Activated CD8-positive, alpha-beta memory T cell treated with anti-CD3 and anti-CD28 coated beads, Interleukin-2, amount 10 ng/mL, durations not matched to agents 7 days and 5 days (primary cell): ENCODE measurements at regions not wholly inside any gene's neighbourhood (a gene's known extent, or its start where the extent isn't known, plus 50 kb on each side); places are given as distances from the start of the nearest gene placed in this dataset.
"Not testable (repeated sequence)": the region's sequence is repeated elsewhere in the genome, so short reads cannot be mapped to it uniquely, and the experiment has no call there.

Experiments used
- ATAC-seq: fragments of 150-1000 bp; cut with Tn5 transposase; one replicate; pipeline ENCODE4 v1.10.0; 2021; ENCODE audit warnings: moderate library complexity
- CTCF ChIA-PET: fragments of 350-600 bp; sonication (Branson Sonifier 250); formaldehyde crosslinking; loops from one replicate; lab custom pipeline; 2021; ENCODE audit warnings: antibody characterized with exemption; lab: Charles Lee
- DNase-seq: peaks from one replicate; pipeline ENCODE4 v3.0.0-alpha.2; 2020
- H3K27ac Mint-ChIP-seq: one replicate; pipeline ENCODE4 v1.8.0; 2021; ENCODE audit warnings: mild to moderate bottlenecking, mixed read lengths
- H3K27me3 Mint-ChIP-seq: one replicate; pipeline ENCODE4 v1.8.0; 2021; ENCODE audit warnings: mixed read lengths
- H3K36me3 Mint-ChIP-seq: one replicate; pipeline ENCODE4 v1.8.0; 2021; ENCODE audit warnings: mild to moderate bottlenecking, mixed read lengths
- H3K4me1 Mint-ChIP-seq: one replicate; pipeline ENCODE4 v1.8.0; 2021; ENCODE audit warnings: mixed read lengths
- H3K4me3 Mint-ChIP-seq: one replicate; pipeline ENCODE4 v1.8.0; 2021; ENCODE audit warnings: mild to moderate bottlenecking, moderate library complexity, mixed read lengths
- H3K9me3 Mint-ChIP-seq: one replicate; pipeline ENCODE4 v1.8.0; 2022; ENCODE audit warnings: low read depth, mixed read lengths

DNA sequence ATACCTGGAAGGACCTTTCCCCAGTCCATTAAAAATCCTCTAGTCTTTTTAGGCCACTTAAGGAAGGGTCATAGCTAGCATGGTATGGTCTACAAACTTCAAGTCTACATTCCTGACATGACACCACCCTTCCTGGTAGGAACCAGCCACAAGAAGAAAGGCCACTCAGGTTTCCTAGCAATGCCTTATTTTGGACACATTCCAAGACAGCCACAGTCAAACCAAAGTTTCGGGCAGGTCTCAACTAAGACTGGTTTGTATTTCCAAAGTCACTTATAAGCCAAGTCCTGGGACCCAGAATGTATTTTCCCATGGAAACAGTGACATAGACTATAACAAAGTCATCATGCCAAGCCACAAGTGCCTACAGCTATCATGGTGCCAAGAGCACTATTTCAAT, 50.6 kb upstream of the SLC44A3 start:
- CTCF ChIA-PET, result no interaction called here
- Mint-ChIP-seq H3K4me3 (no peak overlapping the region), H3K27ac (no peak overlapping the region), H3K36me3 (no peaks in the 10 kb centered on the region), H3K27me3 (no peaks in the 10 kb centered on the region), H3K4me1 (no peaks in the 10 kb centered on the region), H3K9me3 (no peaks in the 10 kb centered on the region)
- DNase-seq (no peak), ATAC-seq (no peak)

DNA sequence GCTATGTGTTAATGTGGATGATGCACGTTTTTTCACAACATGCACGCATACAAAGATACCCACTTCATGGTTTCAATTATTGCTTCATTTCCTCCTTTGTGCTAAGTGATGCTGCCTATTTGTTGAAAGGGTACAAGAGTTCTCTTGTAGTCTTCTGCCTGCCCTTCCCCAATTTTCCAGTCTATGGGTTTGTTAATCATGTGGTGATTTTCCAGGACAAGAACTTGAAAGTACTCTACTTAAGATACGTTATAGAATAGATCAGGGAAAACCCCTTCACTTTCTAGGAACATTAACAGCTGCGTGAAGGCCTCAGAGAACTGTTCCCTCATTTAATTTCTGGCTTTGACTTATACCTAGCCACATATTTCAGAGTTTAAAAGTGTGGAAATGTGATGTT, 52.1 kb upstream of the SLC44A3 start:
- H3K4me1 Mint-ChIP-seq, result no peaks in the 10 kb centered on the region
- no peak overlapping the region for H3K4me3 Mint-ChIP-seq
- no peak for ATAC-seq
- H3K36me3 Mint-ChIP-seq, result no peaks in the 10 kb centered on the region
- H3K9me3 Mint-ChIP-seq, result no peaks in the 10 kb centered on the region
- H3K27ac Mint-ChIP-seq, result no peak overlapping the region
- CTCF ChIA-PET, result no interaction called here
- H3K27me3 Mint-ChIP-seq, result no peaks in the 10 kb centered on the region
- DNase-seq, result no peak

DNA sequence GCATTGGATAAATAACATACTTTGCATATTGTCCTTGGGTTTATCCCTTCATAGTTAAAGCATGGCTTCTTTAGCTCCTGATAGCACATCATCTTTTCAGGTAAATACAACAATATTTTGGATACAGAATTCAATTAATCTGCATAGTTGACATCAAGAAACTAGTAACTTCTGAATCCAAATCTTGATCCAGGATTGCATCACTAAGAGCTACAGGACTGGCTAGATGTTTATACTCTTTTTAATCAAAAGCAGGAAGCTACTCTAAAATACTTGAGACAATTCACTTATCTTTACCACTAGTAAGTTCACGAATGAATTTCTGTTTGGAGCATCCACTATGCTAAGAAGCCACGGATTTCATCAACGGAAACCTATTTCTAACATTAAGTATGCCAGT, 54.2 kb upstream of the SLC44A3 start:
- CTCF ChIA-PET, result no interaction called here
- Mint-ChIP-seq H3K27me3 (no peaks in the 10 kb centered on the region), H3K27ac (no peak overlapping the region), H3K4me1 (no peaks in the 10 kb centered on the region), H3K4me3 (no peak overlapping the region), H3K9me3 (no peaks in the 10 kb centered on the region), H3K36me3 (no peaks in the 10 kb centered on the region)
- ATAC-seq (no peak), DNase-seq (no peak)

DNA sequence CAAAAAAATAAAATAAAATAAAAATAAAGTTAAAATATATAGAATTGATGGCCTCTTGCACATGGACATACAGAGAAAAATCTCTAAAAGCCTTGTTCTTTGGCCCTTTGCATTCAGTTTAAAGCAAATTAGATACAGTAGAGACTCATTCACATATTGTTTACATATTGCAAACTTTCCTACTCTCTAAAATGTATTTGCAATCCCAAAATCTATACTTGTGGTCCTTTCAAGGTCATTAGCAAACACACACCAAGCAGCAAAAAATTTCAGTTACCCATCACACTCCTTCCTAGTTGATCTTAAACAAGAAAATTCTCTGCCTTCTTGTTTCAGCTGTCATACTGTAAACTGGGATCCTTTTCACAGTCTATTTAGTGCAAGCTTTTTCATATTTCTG, 61.0 kb upstream of the SLC44A3 start:
- peaks cover 1% of the 10 kb centered on the region for H3K36me3 Mint-ChIP-seq
- ATAC-seq, result no peak
- H3K27me3 Mint-ChIP-seq, result peaks cover 8% of the 10 kb centered on the region
- H3K4me1 Mint-ChIP-seq, result peaks cover 6% of the 10 kb centered on the region
- H3K4me3 Mint-ChIP-seq, result no peak overlapping the region
- H3K9me3 Mint-ChIP-seq, result no peaks in the 10 kb centered on the region
- DNase-seq, result no peak
- H3K27ac Mint-ChIP-seq, result no peak overlapping the region
- CTCF ChIA-PET, result no interaction called here

DNA sequence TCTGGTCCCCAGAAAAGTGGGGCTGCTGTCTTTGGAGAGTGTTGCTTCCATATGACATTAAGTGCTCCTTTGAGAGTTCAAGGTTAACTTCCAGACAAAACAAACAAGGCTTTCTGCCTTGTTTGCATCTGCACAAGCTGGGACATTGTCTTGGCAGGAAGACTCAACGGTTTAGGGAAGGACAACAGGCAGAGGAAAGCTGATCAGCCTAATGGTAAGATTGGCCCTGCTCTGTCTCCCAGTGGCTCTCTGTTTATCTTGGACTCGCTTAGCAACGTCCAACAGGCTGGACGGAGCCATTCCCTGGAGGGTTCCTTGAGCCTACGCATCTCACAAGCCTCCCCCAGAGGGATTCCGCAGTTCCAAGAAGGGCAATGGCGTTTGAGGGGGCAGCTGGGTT, 62.2 kb upstream of the SLC44A3 start:
- H3K4me1 Mint-ChIP-seq, result peaks cover 6% of the 10 kb centered on the region
- no peak overlapping the region for H3K27ac Mint-ChIP-seq
- H3K4me3 Mint-ChIP-seq, result no peak overlapping the region
- ATAC-seq (no peak), DNase-seq (no peak)
- CTCF ChIA-PET, result no interaction called here
- peaks cover 1% of the 10 kb centered on the region for H3K36me3 Mint-ChIP-seq
- peaks cover 8% of the 10 kb centered on the region for H3K27me3 Mint-ChIP-seq
- H3K9me3 Mint-ChIP-seq, result no peaks in the 10 kb centered on the region

DNA sequence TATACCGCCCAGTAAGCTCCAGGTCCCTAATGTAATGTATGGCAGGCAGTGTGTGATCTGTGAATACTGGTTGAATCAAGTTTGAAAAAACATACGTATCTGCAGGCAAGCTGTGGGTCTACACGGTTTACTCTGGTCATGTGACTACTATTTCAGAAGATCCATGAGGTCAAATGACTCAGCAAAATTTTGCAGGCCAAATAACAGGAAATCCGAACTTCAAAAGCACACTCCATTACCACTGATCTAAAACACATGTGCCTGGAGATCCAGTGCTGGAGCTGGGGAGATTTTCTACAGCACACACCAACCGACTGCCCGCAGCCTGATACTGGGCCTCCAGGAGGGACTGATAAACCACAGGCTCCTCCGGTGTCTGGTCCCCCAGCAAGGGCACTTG, 64.5 kb upstream of the SLC44A3 start:
- peaks cover 1% of the 10 kb centered on the region for H3K36me3 Mint-ChIP-seq
- no peak overlapping the region for H3K4me3 Mint-ChIP-seq
- H3K4me1 Mint-ChIP-seq, result peaks cover 6% of the 10 kb centered on the region
- DNase-seq, result no peak
- no peak overlapping the region for H3K27ac Mint-ChIP-seq
- H3K9me3 Mint-ChIP-seq, result no peaks in the 10 kb centered on the region
- CTCF ChIA-PET, result no interaction called here
- ATAC-seq, result no peak
- H3K27me3 Mint-ChIP-seq, result peaks cover 8% of the 10 kb centered on the region

DNA sequence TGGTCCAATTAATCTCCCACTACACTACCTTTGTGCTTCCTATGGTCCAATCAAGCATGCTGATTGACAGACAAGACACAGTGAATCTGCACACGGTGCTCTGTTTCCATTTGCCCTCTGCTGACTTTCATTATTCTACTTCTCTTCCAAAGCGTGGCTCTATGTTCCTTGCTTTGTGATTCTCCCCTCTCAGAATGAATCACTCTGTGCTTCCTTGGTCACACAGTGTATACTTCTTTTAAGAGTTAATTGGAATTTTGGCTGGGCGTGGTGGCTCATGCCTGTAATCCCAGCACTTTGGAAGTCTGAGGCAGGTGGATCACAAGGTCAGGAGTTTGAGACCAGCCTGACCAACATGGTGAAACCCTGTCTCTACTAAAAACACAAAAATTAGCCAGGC, 65.1 kb upstream of the SLC44A3 start:
- DNase-seq, H3K4me3 Mint-ChIP-seq, H3K9me3 Mint-ChIP-seq, H3K27me3 Mint-ChIP-seq, H3K4me1 Mint-ChIP-seq, H3K36me3 Mint-ChIP-seq, H3K27ac Mint-ChIP-seq, ATAC-seq, CTCF ChIA-PET: not testable (repeated sequence)

DNA sequence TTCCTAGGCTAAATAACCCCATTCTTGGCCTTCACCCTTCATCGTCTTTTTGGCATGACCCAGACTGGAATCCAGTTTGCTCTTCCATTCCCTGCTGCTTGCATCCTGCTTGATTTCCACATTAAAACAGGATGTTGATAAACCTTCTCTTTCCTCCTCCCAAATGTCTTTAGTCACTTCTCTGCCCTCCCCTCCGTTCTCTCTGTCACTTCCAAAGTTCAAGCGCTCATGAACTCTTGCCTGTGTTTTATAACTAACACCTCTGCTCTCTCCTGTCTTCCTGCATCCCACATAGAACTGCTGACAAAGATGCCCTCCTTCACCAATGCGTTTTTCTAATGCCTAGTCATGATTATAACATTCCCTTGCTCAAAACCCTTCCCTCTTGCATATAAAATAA, 65.6 kb upstream of the SLC44A3 start:
- Mint-ChIP-seq H3K9me3 (no peaks in the 10 kb centered on the region), H3K27me3 (peaks cover 3% of the 10 kb centered on the region), H3K4me3 (no peak overlapping the region), H3K4me1 (peaks cover 6% of the 10 kb centered on the region), H3K36me3 (peaks cover under 1% of the 10 kb centered on the region), H3K27ac (no peak overlapping the region)
- CTCF ChIA-PET, result no interaction called here
- no peak for ATAC-seq
- no peak for DNase-seq

DNA sequence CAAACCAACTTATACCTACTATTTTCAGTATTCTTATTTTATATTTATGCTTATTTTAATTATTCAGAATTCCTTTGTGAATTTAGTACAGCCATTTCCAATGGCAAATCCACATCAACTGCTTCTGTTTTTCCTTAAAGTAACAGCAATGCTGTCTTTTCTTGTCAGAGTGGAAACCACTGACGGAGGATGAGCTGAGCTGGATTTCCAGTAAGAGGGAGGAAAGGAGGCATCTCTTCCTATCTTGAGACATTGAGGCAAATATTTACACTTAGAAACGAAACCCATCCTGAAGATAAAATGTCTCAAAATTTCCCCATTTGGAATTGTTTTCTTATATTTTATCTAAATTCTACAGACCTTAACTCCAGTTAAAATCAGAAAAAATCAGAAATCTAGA, 66.1 kb upstream of the SLC44A3 start:
- Mint-ChIP-seq H3K9me3 (peaks cover under 1% of the 10 kb centered on the region), H3K4me1 (peaks cover 6% of the 10 kb centered on the region), H3K27ac (no peak overlapping the region), H3K36me3 (peaks cover under 1% of the 10 kb centered on the region), H3K27me3 (no peaks in the 10 kb centered on the region), H3K4me3 (no peak overlapping the region)
- ATAC-seq (no peak), DNase-seq (no peak)
- CTCF ChIA-PET, result no interaction called here

DNA sequence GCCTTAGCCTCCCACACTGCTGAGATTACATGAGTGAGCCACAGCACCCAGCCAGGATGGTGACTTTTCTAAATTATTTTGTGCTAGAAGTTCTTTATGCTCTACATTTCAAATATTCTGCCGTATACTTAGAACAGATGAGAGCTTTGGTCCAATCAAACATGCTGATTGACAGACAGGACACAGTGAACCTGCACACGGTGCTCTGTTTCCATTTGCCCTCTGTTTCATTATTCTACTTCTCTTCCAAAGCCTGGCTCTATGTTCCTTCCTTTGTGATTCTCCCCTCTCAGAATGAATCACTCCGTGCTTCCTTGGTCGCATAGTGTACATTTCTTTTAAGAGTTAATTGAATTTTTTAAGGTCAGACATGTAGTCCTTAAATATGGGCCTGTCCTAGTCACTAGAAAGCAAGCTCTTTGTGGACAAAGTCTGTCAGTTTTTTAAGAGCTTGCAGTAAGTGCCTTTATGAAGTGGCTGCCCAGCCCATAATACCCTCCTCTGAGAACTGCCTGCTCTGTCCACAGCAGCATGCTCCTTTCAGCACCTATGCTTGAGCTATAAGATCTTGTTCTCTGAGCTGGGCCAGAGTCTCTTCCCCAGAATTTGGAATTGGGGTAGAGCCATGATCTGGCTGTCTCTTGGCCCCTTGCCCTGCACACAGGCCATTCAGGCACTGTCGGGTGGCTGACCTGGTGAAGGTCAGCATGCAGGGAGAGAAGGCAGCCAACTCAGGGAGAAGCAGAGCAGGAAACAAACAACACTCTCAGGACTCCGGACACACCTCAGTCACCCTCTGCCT, 66.8 kb upstream of the SLC44A3 start:
- DNase-seq, result no peak
- Mint-ChIP-seq H3K27ac (no peak overlapping the region), H3K4me1 (peaks cover 6% of the 10 kb centered on the region), H3K4me3 (no peak overlapping the region), H3K36me3 (peaks cover 1% of the 10 kb centered on the region), H3K9me3 (peaks cover 2% of the 10 kb centered on the region), H3K27me3 (no peaks in the 10 kb centered on the region)
- CTCF ChIA-PET, result no interaction called here
- no peak for ATAC-seq

DNA sequence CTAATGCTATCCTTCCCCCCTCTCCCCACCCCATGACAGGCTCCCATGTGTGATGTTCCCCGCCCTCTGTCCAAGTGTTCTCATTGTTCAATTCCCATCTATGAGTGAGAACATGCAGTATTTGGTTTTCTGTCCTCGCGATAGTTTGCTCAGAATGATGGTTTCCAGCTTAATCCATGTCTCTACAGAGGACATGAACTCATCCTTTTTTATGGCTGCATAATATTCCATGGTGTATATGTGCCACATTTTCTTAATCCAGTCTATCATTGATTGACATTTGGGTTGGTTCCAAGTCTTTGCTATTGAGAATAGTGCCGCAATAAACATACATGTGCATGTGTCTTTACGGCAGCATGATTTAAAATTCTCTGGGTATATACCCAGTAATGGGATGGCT, 68.7 kb upstream of the SLC44A3 start:
- H3K4me3 Mint-ChIP-seq, H3K9me3 Mint-ChIP-seq, ATAC-seq, H3K4me1 Mint-ChIP-seq, H3K27ac Mint-ChIP-seq, H3K36me3 Mint-ChIP-seq, CTCF ChIA-PET, DNase-seq, H3K27me3 Mint-ChIP-seq: not testable (repeated sequence)

DNA sequence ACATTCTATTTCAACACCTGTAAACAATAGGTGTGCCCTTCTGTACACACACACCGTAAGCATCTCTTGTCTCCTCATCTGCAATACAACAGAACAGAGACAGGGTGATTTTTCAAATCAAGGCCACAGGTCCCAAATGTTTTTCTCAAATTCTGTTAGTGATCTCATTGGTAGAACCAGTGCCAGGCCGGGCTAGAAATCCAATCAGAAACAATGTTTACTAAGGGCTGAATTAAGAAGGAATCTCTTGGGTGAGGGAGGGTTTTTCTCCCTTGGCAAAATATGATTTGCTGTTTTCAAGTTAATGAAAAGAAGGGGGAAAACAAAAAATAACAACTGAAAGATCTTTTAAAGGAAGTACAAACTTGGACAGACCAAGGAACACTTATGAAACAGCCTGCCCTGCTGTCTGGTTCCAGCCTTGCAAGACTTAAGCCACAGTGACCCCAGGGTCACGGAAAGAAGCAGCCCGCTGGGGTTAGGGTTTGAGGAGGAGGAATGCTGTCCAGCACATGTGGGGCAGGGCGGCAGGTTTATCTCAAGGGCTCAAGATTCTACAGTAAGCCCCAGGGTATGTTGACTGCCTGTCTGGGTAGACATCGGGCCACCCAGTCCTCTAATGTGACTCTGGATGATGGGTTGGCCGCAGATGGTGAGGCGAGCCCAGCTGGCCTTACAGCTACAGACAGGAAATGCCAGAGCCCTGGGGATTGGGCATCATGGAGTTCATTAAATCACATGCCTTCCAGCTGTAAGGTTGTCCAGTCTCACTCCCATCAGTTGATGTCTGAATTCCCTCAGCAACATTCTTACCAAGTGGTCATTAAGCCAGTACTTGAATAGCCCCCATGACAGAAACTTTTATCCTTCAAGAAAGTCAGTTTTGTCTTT, 73.3 kb upstream of the SLC44A3 start:
- Mint-ChIP-seq H3K36me3 (peaks cover 1% of the 10 kb centered on the region), H3K27ac (no peak overlapping the region), H3K4me3 (no peak overlapping the region), H3K4me1 (no peaks in the 10 kb centered on the region), H3K27me3 (peaks cover 2% of the 10 kb centered on the region), H3K9me3 (peaks cover 2% of the 10 kb centered on the region)
- ATAC-seq (no peak), DNase-seq (no peak)
- CTCF ChIA-PET, result no interaction called here

DNA sequence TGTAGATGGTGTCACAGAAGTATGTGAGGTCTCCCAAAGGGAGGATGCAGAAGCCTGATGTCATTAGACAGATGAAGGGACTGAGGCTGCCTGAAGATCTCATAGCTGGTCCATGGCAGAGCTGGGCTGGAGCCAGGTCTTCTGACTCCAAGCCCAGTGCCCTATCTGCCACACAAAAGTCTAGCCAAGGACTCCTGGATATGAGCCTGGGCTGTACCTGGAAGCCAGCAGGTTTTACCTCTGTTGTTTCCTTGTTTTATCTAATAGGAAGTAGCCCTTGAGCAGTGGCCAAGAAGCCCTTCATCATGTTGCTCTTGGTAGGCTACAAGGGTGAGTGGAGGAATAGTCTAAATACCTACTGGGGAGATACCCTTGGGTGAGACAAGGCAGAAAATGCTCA, 74.4 kb upstream of the SLC44A3 start:
- Mint-ChIP-seq H3K4me1 (peaks cover 4% of the 10 kb centered on the region), H3K27me3 (peaks cover 2% of the 10 kb centered on the region), H3K36me3 (peaks cover 1% of the 10 kb centered on the region), H3K27ac (no peak overlapping the region), H3K9me3 (peaks cover 2% of the 10 kb centered on the region), H3K4me3 (no peak overlapping the region)
- DNase-seq (no peak), ATAC-seq (no peak)
- CTCF ChIA-PET, result no interaction called here

DNA sequence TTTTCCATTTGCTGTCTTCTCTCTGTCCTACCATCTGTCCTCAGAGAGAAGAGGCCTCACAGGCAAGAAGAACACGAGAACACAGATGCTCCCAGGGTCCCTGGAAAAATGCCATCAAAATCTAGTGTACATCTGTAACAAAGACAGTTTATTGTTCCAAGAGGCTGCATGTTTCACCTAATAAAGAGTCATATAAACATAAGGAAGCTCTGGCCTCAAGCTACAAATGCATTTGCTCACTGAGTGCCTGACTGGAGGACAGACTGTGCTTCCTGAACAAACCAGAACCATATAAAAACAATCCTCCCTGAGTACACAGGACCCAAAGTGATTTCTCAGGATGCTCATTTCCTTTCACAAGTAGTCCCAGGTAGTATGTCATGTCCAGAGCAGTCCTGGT, 76.3 kb upstream of the SLC44A3 start:
- peaks cover 4% of the 10 kb centered on the region for H3K4me1 Mint-ChIP-seq
- H3K27me3 Mint-ChIP-seq, result peaks cover 4% of the 10 kb centered on the region
- ATAC-seq (no peak), DNase-seq (no peak)
- no peaks in the 10 kb centered on the region for H3K36me3 Mint-ChIP-seq
- H3K27ac Mint-ChIP-seq, result no peak overlapping the region
- CTCF ChIA-PET, result no interaction called here
- H3K9me3 Mint-ChIP-seq, result no peaks in the 10 kb centered on the region
- no peak overlapping the region for H3K4me3 Mint-ChIP-seq
